Embryonic facial prominence (tissue), 1 donor: ENCODE measurements at regions not wholly inside any gene's neighbourhood (a gene's known extent, or its start where the extent isn't known, plus 50 kb on each side); places are given as distances from the start of the nearest gene placed in this dataset.
"Not testable (repeated sequence)": the region's sequence is repeated elsewhere in the genome, so short reads cannot be mapped to it uniquely, and the experiment has no call there.

Experiments
- DNase-seq: peaks from one replicate; pipeline ENCODE4 v3.0.0-alpha.2; 2016; ENCODE audit errors: extremely low spot score

DNA sequence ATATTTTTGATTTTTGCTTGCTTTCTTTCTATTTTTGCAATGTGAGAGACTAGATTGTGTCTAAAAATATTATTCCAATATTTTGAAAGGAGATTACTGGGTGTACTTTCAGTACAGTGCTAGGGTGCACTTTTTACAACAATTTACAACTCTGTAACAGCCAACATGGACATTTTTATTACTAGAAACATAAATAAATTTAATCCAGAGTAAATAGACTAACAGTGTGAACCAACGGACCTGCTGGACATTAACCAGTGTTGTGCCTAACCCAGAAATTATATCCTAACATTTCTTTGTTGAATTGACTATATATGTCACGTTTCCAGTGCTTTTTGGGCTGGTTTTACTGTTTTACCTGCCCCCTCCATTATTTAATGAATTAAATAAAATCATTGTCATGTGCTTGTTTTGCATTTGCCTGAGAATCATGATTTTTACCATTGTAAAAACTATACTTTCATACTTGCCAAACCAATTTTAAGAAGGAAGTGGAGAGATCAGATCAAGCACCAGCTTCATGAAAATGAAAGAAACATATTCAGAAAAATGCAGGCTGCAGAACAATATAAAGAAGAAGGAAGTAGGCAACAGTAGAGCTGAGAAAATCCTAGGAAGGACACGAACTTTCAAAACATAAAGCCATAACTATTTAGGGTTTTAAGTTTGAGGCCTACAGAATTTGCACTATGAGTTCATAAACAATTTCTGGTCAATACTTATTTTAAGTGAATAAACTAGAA is 400.8 kb upstream of the PIK3R1 start:
- DNase-seq = no peak

DNA sequence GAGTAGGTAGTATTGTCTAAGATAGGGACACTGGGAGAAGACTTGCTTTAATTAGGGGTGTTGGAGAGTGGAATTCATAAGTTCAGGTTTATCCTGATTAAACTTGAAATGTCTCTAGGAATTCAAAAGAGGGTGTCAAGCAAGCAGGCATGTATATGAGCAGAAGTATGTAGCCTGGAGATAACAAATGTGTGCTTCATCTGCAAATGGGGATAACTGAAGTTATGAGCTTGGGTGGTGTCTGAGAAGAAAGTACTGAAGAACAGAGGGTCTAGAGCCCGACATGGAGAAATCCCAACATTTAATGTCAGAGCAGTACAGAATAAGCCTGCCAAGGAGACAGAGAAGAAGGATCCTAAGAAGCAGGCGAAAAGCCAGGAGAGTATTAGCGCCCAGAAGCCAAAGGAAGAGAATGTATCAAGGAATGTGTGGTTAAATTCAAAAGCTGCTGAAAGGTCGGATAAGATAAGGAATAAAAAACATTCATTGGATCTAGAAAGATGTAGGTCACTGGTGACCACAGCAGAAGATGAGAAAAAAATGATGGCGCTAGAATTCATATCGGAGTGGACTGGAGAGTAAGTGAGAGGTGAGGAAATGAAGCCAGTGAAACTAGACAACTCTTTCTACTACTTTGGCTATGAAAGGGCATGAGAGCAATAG is 401.5 kb upstream of the PIK3R1 start:
- no peak for DNase-seq

DNA sequence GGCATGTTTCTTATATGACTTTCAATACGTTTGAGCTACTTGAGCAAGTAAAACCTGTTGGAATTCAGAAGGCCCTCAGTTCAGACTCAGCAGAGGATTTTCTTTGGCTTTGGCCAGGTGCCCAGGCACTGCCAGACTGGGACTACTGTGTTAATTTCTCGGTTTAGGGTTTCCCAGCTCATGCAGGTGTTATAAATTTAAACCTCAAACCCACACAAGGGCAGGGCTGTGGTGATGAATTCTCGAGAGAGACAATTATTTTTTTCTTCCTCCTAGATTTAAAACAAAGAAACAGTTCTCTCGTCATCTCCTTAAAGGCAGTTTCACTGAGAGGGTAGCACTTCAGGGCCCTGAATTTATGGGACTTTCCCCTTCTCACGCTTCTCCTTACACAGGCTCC is 406.0 kb upstream of the PIK3R1 start:
- peak; percentile 13 for DNase-seq

DNA sequence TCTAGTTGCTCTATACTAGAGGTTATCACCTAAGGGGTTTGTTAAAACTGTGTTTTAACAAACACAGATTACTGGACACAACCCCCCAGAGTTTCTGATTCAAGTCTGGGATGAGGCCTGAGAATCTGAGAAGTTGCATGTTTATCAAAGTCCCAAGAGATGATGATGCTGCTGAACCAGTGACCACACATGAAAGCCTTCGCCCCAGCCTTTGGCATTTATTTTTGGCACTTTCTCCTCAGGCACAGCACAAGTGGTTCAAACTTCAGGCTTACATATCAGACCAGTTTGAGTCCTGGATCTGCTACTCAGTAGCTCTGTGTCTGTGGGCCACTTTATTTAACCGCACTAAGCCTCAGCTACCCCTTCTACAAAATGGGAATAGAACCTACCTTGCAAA is 407.2 kb upstream of the PIK3R1 start:
- no peak for DNase-seq

DNA sequence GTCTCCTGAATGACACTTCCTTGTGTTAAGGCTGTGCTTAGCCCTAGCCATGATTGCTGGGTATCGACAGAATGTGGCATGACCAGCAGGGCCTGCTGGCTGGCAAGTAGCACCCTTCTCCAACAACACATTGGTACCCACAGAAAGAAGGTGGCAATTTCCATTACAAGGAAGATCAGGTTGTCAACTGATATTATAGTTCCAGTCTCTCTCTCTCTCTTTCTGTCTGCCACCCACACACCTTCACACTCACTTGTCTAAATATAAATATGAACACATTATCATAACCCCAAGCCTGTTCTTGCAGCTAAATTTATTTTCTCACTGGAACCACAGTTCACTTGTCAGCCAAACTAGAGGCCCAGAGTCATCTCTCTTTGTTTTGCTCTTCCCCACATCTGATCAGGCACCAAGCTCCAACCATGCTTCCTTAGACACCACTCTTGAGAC is 408.1 kb upstream of the PIK3R1 start:
- DNase-seq = no peak

DNA sequence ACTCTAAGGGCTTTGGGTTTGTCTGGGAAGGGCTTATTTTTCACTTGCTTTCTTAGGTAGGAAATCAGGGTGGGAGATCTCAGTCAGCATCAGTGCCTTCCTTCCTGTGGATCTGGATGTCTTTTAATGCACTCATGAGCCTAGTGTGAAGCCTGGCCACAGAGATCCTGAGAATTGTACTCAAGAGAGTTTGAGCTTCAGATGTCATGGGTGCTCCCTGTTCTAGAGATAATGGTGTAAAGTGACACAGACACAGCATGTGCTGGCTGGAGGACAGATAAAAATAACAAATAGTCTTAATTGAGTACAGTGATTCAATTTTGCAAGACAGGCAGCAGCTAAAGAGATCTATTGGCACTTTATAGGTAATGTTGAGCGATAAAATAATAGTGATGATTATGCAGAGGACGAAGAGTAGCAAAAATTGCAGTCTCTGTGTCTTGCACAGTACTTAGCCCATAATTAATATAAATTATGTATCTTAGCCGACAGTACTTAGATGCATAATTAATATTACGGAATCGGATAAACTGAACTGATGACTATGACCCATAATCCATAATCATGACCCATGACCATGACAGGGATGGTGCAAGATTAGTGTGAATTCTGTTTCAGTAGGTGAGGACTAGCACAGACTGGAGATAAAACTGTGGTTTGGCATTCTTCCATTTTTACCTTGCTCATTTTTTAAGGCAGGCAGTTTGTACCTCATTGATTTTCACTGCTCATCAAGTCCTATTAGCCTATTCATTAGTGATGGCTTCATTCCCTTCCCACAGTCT is 408.7 kb upstream of the PIK3R1 start:
- DNase-seq = no peak

DNA sequence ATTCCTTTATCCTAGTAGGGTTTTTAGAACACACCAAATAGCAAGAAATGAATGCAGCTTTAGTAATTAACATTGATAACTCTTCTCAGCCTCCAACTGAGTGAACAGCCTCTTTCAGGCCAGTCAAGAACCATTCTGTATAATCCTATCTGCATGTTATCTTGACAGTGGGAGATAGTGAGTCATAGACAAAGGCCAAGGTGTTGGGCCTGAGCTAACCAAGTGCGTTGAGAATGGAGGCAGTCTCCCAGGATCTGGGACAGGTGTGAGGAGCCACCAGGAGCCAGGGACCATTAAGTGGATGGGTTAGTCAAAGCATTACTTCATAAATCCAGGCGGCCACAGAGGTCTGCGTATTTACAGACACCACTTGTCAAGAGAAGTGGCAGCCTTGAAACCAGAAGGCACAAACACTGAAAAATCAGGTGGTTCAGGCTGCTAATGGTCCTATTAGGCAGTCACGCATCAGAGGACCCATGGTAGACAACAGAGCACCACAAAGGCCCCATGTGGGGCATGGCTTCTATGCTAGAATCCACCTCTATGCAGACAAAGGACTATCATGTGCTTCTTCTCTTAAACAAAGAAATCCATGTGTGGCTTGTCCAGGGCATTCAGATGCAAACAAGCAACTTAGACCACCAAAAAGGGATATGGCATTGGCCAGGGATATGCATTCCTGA is 409.7 kb upstream of the PIK3R1 start:
- DNase-seq = no peak

DNA sequence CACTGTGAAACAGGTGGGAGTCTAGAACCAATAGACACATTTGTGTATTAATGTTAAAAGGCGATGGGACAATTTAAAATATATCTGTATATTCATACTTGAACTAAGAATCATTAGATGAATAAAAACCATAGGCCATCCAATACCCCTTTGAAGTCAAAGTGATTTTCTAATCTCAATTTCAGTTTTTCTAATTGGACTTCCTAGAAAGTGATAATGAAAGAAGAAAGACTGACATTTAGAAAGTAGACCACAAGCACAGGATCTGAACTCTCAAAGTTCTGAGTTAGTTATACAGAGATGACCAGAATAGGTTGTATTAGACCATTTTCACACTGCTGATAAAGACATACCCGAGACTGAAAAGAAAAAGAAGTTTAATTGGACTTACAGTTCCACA is 412.8 kb upstream of the PIK3R1 start:
- DNase-seq = no peak

DNA sequence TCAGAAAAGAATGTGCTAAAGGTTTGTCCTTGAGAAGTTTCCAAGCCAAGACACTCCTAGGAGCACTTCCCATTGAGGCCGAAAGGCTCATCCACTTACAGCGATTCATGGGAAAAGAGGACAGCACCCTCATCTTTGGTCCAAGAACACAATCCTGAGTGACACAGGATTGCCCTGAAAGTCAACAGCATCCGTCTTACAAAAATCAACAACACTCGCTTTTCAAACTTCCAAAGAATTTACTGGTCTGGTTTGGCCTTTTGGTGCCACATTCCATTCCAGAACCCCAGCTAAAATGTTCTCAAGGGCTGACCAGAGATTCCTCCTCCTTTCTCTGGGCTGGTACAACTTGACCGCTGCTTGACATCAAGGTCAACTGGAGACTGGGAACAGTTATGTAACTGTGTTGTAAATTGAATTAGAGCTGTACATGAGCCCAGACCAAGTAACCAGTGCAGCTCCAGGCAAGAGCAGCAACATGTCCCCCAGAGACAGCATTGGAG is 415.8 kb upstream of the PIK3R1 start:
- no peak for DNase-seq

DNA sequence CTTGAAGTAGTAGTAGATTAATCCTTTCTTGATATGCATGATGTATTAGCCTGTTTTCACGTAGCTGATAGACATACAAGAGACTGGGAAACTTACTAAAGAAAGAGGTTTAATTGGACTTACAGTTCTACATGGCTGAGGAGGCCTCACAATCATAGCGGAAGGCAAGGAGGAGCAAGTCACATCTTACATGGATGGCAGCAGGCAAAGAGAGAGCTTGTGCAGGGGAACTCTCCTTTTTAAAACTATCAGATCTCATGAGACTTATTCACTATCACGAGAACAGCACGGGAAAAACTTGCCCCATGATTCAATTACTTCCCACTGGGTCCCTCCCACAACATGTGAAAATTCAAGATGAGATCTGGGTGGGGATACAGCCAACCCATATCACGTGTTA is 417.1 kb upstream of the PIK3R1 start:
- not testable (repeated sequence) for DNase-seq

DNA sequence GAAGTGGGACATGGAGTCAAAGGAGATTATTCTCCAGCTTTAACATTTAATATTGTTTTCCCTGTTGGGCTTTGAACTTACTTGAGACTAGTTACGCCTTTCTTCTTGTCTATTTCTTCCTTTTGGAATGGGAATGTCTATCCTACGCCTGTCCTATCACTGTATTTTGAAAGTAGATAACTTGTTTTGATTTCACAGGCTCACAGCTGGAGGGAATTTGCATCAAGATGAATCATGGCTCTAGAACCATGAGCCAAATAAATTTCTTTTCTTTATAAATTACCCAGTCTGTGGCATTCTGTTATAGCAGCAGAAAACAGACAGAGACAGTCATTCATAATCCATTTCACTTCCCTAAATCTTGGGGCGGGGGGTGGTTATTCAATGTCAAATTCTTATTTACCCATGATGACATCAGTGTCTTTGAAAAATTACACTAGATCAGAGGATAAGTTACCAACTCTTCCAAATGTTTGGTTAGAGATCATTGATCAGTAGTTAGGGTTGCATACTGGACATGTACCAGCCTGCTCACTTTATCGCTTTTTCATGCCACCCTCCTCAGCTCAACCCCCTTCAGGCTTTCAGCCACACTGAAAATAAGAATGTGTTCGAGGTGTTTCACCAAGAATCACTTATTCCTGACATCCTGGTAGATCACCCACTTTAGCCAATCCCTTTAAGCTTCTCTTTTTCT is 419.6 kb upstream of the PIK3R1 start:
- no peak for DNase-seq

DNA sequence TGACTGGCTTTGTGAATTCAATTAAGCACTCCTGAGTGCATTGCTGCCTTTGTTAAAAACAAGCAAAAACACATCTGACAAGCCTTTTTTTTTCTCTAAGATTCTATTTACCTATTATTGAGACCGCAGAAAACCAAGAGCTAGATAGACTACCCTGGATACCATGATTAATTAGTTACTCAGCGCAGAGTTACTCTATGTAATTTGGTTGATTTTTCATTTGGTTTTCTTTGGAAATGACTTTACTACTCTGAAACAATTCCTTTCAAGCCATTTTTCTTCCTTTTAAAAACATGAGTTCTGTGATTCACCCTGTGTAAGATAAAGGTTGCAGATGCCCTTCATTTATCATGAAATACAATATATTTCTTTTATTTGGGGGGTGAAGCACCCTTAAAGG is 421.6 kb upstream of the PIK3R1 start:
- DNase-seq = no peak

DNA sequence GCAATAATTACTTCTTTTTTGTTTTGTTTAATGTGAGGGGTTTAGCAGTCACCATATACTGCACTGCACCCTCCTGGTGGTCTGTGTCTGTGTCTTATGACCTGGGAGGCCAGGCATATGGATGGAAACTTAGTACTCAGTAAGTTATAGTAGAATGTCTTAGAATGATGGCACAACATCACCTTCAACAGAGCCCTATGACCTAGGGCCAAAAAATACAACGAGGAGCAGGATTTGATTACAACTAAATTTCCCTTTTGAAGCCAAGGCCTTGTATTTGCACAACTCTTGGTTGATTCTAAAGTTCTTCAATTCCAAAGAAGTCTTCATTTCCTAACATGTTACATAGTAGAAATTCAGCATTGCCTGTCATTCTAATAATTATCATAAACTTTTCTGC is 422.1 kb upstream of the PIK3R1 start:
- DNase-seq = no peak

DNA sequence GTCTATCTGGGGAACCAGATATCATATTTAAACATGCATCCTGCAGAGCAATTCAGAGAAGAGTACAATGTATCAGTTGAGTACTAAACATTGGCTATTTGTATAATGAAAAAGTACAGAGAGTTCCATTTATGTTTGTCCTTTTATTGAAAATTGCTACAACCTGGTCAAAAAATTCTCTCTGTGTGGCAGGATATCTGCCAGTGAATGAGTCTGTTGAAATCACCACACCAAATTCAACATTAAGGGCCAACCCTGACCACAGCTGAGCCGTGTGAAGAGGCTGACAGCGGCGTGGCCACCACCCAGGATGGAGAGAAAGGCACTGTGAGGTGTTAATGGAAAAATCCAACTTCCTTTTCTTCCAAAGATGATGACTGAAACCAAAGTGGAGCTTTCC is 422.7 kb upstream of the PIK3R1 start:
- no peak for DNase-seq

DNA sequence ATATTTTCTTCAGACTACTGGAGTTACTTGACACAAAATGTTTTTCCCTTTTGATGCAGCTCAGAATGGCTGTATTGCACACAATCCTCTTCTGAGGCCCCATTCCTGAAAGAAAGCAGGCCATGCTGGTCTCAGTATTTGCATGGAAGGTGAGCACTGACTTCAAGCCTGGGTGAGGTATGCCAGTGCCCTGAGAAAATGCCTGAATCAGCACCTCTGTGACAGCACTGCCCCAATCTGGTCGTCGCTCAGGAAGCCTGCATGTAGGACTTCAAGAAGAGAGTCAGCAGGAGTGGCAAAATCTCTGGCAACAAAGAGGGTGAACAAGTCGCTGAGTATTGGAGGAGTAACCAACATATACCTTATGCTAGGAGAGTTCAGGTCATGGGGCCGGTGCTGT is 425.2 kb upstream of the PIK3R1 start:
- no peak for DNase-seq

DNA sequence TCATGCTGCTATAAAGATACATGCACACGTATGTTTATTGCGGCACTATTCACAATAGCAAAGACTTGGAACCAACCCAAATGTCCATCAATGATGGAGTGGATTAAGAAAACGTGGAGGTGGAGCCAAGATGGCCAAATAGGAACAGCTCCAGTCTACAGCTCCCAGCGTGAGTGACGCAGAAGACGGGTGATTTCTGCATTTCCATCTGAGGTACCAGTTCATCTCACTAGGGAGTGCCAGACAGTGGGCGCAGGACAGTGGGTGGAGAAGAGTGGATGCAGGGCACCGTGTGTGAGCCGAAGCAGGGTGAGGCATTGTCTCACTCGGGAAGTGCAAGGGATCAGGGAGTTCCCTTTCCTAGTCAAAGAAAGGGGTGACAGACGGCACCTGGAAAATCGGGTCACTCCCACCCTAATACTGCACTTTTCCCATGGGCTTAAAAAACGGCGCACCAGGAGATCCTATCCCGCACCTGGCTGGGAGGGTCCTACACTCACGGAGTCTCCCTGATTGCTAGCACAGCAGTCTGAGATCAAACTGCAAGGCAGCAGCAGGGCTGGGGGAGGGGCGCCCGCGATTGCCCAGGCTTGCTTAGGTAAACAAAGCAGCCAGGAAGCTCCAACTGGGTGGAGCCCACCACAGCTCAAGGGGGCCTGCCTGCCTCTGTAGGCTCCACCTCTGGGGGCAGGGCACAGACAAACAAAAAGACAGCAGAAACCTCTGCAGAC is 435.5 kb upstream of the PIK3R1 start:
- DNase-seq = not testable (repeated sequence)

DNA sequence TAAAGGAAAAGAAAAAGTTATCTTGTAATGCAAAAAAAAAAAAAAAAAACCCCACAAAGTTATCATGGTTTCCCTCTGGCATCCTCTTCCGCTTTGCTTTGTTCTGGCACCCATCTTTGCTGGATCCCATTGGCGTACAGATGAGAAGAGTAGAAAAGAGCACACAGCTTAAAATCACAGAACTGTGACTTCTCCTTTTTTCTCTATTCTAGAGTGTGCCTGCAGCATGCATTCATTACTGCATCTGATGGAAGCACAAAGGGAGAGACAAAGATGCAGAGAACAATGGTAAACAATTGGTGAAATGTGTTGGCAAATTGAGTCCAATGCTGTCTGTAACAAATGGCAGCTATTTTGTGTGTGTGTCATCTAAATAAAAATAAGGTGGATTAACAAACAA is 440.8 kb upstream of the PIK3R1 start:
- no peak for DNase-seq

DNA sequence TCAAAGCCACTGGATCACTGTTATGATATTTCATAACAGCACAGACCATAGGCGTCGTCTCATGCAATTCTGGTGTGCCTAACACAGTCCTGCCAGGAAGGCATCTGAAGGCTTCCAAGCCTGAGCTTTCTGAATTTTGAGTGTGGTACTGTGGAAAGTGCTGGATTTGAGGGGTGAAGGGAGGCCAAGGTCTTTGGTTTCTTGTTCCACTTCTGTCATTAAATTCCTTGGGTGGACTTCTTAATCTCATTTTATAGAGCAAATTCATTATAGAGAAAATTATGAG is 441.3 kb upstream of the PIK3R1 start:
- no peak for DNase-seq

DNA sequence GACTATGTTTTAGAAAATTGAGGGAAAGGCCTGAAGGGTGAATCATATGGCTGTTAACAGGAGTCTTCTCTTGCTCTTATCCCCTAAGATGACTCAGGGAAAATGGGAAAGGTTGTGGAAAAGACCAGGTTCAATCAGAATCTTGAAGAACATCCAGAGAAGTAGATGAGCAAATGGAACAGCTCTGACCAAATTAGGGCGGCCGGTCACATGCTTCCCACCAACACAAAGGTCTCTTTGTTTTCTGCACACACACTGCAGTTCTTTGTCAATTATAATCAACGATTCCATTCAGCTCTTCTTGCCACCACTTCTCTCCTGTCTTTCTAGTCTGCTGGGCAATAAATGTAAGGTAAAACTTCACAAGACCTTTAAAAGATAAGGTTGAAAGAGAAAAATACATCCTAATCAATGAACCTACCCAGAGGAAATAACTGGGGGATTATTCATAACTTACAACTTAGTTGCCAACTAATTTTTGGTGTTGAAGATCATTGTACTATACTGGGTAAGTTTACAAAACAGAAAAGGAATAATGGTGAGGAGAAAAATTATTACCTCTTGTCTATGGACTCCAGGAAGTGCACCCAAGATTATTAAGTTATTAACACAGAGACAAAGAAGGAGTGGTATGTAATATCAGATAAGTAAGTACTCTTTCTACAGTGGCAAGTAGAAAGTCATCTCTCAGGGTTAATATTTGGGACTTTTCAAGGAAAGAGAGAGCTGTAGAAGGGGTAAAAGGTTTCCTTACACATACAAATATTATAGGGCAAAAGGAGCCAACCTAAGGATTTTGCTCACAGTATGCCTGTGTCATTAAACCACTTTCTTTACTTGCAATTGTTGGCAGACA is 441.9 kb upstream of the PIK3R1 start:
- DNase-seq = no peak

DNA sequence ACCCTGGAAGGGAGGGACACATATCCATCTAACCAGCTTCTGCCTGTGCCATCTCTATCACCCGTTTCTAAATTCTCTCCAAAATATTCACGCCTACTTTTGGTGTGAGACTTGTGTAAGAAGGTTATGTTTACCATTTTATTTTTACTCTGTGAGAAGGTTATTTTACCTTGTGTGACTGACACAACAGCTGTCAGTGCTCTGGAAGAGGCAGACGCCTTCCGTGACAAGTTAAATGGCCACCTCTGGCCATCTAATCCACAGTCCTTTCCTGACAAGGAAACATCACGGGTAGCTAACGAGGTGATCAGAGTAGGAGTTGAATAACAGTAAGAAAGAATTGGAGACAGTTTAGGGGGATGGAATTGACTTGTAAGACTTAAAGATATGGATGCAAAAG is 443.8 kb upstream of the PIK3R1 start:
- DNase-seq = no peak
